ENCODE measurements at regions not wholly inside any gene's neighbourhood (a gene's known extent, or its start where the extent isn't known, plus 50 kb on each side); places are given as distances from the start of the nearest gene placed in this dataset.

- no peak for DNase-seq (ENCODE audit: low read depth)
Observed at GRCh38 chr1:184322253-184322652, 64.6 kb upstream of the C1orf21 start.

GRCh38 chr1:184324972-184325371 is 61.9 kb upstream of the C1orf21 start:
- no peak for DNase-seq (ENCODE audit: low read depth)

- no peak for DNase-seq (ENCODE audit: low read depth)
Observed at GRCh38 chr1:184326278-184326677, 60.6 kb upstream of the C1orf21 start.

GRCh38 chr1:184329245-184329953 is 57.4 kb upstream of the C1orf21 start:
- no peak for DNase-seq (ENCODE audit: low read depth)

GRCh38 chr1:184329962-184330868 is 56.6 kb upstream of the C1orf21 start:
- DNase-seq (ENCODE audit: low read depth): no peak

- no peak for DNase-seq (ENCODE audit: low read depth)
Observed at GRCh38 chr1:184330875-184331274, 56.0 kb upstream of the C1orf21 start.

Data from stimulated activated CD4-positive, alpha-beta T cell treated with anti-CD3 and anti-CD28 coated beads, Interleukin-2, amount 100 ng/mL, for 4 hours (primary cell).